Activated B cell treated with CpG ODN at 0.5 μM for 24 hours (primary cell): ENCODE measurements at regions not wholly inside any gene's neighbourhood (a gene's known extent, or its start where the extent isn't known, plus 50 kb on each side); places are given as distances from the start of the nearest gene placed in this dataset.

ENCODE experiments used
- ATAC-seq: fragments of 200-7000 bp; cut with Tn5 transposase; one replicate; pipeline ENCODE4 v1.10.0; 2021; ENCODE audit warnings: low read depth, mild to moderate bottlenecking, moderate library complexity
- CTCF ChIA-PET: fragments of 350-600 bp; sonication (Branson Sonifier 250); formaldehyde crosslinking; loops from one replicate; lab custom pipeline; 2021; ENCODE audit warnings: antibody characterized with exemption; lab: Charles Lee
- POLR2A ChIA-PET: fragments of 350-600 bp; sonication (Branson Sonifier 250); formaldehyde crosslinking; loops from one replicate; lab custom pipeline; 2021; ENCODE audit warnings: antibody characterized with exemption; lab: Charles Lee
- DNase-seq: peaks from one replicate; pipeline ENCODE4 v3.0.0; 2022
- H3K27ac Mint-ChIP-seq: one replicate; pipeline ENCODE4 v1.8.0; 2020; ENCODE audit warnings: mixed read lengths
- H3K27me3 Mint-ChIP-seq: one replicate; pipeline ENCODE4 v1.8.0; 2021; ENCODE audit warnings: mixed read lengths
- H3K36me3 Mint-ChIP-seq: one replicate; pipeline ENCODE4 v1.8.0; 2021; ENCODE audit warnings: low read depth, mixed read lengths
- H3K4me1 Mint-ChIP-seq: one replicate; pipeline ENCODE4 v1.8.0; 2021; ENCODE audit warnings: mixed read lengths
- H3K4me3 Mint-ChIP-seq: one replicate; pipeline ENCODE4 v1.8.0; 2020; ENCODE audit warnings: mild to moderate bottlenecking, mixed read lengths
- H3K9me3 Mint-ChIP-seq: one replicate; pipeline ENCODE4 v1.8.0; 2020; ENCODE audit warnings: mixed read lengths
- CTCF ChIP-seq: fragments of 200-600 bp; IDR thresholded peaks from one replicate; pipeline ENCODE4 v1.8.0; 2022; ENCODE audit warnings: antibody characterized with exemption, mild to moderate bottlenecking
- intact Hi-C: fragments of 100-400 bp; cut with micrococcal nuclease; formaldehyde crosslinking; loops from one replicate; pipeline ENCODE4 v1.15.1; 2024

GRCh38 chr4:189355590-189355989 is 585.1 kb upstream of the FRG1 start:
- Mint-ChIP-seq H3K27me3 (no peaks in the 10 kb centered on the region), H3K27ac (no peak overlapping the region), H3K9me3 (peaks cover 3% of the 10 kb centered on the region), H3K36me3 (no peaks in the 10 kb centered on the region), H3K4me1 (no peaks in the 10 kb centered on the region), H3K4me3 (no peak overlapping the region)
- ATAC-seq (no peak), DNase-seq (no peak)
- CTCF ChIA-PET, result no interaction called here
- POLR2A ChIA-PET, result no interaction called here
- no peak for TF ChIP-seq CTCF
- intact Hi-C loops, result no loop called here

DNA sequence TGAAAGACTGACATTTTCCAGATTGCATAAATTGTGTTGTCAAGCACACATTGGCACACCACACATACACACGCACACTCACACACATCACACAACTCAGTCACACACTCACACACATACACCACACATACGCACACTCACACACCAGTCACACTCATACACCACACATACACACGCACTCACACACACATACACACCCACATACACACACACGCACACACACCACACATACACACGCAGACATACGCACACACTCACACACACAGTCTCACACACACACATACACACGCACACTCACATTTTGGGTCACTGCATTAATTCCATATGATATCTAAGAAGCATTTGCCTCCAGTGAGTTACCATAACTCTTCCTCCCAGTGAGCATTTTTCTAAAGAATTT is 578.3 kb upstream of the FRG1 start:
- intact Hi-C loops, result no loop called here
- H3K27ac Mint-ChIP-seq, result no peak overlapping the region
- POLR2A ChIA-PET, result no interaction called here
- no peak overlapping the region for H3K4me3 Mint-ChIP-seq
- DNase-seq (no peak), ATAC-seq (no peak)
- CTCF ChIA-PET, result no interaction called here
- H3K36me3 Mint-ChIP-seq, result no peaks in the 10 kb centered on the region
- TF ChIP-seq CTCF, result no peak
- H3K27me3 Mint-ChIP-seq, result no peaks in the 10 kb centered on the region
- H3K9me3 Mint-ChIP-seq, result peaks cover 6% of the 10 kb centered on the region
- no peaks in the 10 kb centered on the region for H3K4me1 Mint-ChIP-seq

DNA sequence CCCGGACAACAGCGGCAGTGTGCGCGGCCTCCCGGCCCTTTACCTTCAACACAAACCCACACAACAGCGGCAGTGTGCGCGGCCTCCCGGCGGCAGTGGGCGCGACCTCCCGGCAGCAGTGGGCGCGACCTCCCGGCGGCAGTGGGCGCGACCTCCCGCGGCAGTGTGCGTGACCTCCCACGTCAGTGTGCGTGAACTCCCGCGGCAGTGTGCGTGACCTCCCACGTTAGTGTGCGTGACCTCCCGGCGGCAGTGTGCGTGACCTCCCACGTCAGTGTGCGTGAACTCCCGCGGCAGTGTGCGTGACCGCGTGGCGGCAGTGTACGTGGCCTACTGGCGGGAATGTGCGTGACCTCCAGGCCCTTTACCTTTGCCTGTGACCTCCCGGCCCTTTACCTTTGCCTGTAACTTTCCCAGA is 576.6 kb upstream of the FRG1 start:
- Mint-ChIP-seq H3K4me3 (no peak overlapping the region), H3K27me3 (no peaks in the 10 kb centered on the region), H3K27ac (no peak overlapping the region), H3K36me3 (no peaks in the 10 kb centered on the region), H3K4me1 (no peaks in the 10 kb centered on the region), H3K9me3 (peaks cover 6% of the 10 kb centered on the region)
- no peak for TF ChIP-seq CTCF
- intact Hi-C loops, result no loop called here
- ATAC-seq (no peak), DNase-seq (no peak)
- ChIA-PET CTCF (no interaction called here), POLR2A (no interaction called here)

DNA sequence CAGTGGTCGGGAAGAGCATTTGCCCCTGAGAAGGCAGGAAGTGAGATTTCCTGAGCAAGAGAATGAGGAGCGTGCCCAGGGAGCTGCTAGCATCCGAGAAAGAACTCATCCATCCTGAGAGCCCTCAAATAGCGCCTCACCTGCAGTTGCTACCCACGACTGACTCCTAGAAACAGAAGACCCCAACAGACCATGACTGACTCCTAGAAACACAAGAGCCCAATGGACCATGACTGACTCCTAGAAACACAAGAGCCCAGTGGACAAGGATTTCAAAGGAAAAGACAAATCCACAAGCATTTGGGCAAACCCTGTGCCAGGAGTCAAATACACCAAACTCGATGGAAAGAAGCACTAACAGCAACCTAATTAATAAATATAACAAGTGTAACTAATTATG is 575.2 kb upstream of the FRG1 start:
- H3K27me3 Mint-ChIP-seq, result no peaks in the 10 kb centered on the region
- CTCF ChIA-PET, result no interaction called here
- POLR2A ChIA-PET, result no interaction called here
- H3K9me3 Mint-ChIP-seq, result peaks cover 6% of the 10 kb centered on the region
- intact Hi-C loops, result no loop called here
- no peak for TF ChIP-seq CTCF
- H3K4me1 Mint-ChIP-seq, result no peaks in the 10 kb centered on the region
- H3K4me3 Mint-ChIP-seq, result no peak overlapping the region
- DNase-seq (no peak), ATAC-seq (no peak)
- no peak overlapping the region for H3K27ac Mint-ChIP-seq
- H3K36me3 Mint-ChIP-seq, result no peaks in the 10 kb centered on the region

DNA sequence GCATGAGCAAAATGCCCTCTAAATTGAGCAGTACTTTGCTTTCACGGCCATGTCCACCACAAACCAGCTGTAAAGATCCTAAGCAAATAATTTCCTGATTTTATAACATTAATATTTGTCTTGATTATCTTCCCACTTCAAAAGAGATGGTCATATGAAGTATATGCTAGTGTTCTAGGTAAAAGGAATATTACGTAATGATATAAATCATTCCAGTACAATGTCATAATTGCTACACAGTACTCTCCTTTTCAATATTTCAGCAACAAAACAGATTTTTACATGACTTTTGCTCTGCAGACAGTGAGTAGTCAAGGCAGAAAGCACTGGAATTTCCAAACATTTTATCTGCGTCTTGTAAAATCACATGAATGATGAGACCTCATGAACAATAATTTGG is 572.8 kb upstream of the FRG1 start:
- Mint-ChIP-seq H3K36me3 (no peaks in the 10 kb centered on the region), H3K4me1 (no peaks in the 10 kb centered on the region), H3K9me3 (peaks cover 8% of the 10 kb centered on the region), H3K4me3 (no peak overlapping the region), H3K27me3 (no peaks in the 10 kb centered on the region), H3K27ac (no peak overlapping the region)
- ATAC-seq (no peak), DNase-seq (no peak)
- POLR2A ChIA-PET, result no interaction called here
- CTCF ChIA-PET, result no interaction called here
- intact Hi-C loops, result no loop called here
- no peak for TF ChIP-seq CTCF
